ENCODE measurements at regions not wholly inside any gene's neighbourhood (a gene's known extent, or its start where the extent isn't known, plus 50 kb on each side); places are given as distances from the start of the nearest gene placed in this dataset.

DNA sequence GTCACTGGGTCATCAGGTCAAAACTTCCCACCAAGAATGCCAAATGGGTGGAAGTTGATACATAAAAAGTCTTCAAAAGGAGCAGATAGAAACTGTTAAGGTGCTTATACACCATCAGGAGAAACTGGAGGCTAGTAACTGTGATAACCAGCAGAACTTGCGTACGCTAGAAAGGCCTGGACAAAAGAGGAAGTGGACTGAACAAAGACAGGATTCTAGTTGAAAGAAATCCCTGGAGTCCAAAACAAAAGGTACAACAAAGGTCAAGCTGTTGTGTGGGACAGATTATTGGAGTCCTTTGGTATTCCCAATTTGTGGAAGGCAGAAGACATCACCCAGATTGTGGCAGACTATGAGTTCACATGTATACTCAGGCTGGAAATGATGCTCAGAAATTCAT lies 215.8 kb upstream of the PBX1 start:
- DNase-seq = no peak

- DNase-seq = no peak
Observed at GRCh38 chr1:164347980-164348379, 211.0 kb upstream of the PBX1 start.

- no peak for DNase-seq
Observed at GRCh38 chr1:164356511-164356910, 202.5 kb upstream of the PBX1 start.

GRCh38 chr1:164360265-164360664 lies 198.7 kb upstream of the PBX1 start:
- no peak for DNase-seq

- DNase-seq = no peak
Observed at GRCh38 chr1:164361927-164362326, 197.1 kb upstream of the PBX1 start.

DNA sequence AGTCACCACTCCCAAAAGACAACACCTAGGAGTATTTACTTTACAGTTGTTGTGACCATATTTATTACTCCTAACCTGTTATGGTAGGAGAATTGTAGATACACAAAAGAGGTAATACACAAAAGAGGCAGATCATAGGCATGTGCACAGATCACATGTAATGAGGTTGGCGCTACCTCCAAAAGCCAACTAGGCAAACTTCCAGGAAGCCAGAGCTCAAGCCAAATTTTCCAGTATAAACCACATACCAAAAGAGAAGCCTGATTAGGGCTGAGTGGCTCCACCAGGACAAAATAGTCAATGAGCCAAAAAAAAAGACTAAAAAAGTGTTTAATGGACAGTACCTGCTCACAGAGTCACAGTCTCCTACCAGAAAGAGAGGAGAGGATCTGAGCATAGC lies 195.0 kb upstream of the PBX1 start:
- no peak for DNase-seq

GRCh38 chr1:164366014-164366413 lies 193.0 kb upstream of the PBX1 start:
- no peak for DNase-seq

GRCh38 chr1:164369698-164370365 lies 189.2 kb upstream of the PBX1 start:
- no peak for DNase-seq

DNA sequence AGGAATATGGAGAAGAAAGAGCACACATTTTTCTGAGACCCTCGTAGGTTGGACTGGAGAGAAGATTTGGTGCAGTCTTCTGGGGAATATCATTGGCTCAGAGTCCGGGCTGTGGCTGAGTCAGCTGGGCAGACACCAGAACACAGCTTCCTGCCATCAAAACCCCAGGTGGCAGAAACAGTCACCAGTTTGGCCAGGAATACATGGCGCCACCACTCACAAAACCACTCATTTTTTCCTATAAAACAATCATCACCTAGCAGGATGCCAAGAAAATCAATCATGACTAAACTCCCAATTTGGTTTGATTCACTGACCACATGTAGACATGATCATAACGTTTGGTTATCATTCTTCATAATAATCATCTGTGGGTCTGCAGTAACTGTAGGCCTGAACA lies 178.1 kb upstream of the PBX1 start:
- peak; percentile 63 for DNase-seq

DNA sequence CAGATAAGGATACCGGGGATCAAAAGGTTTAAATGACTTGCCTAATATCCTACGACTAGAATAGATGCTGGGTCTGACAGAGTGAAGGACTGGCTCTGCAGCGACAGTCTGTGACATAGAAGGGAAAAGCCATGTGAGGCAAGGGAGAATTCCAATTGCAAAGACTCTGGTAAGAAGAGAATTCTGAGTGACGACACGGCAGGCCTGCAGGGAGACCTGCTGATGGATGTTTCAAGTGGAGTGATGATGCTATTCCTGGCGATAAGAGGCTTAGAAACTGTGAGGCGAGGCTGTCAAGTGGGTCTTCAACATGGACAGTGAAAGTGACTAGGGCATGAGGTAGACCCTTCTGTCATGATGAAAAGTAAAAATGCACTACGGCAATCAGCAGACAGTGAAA lies 176.6 kb upstream of the PBX1 start:
- no peak for DNase-seq

- no peak for DNase-seq
Observed at GRCh38 chr1:164384262-164384661, 174.7 kb upstream of the PBX1 start.

DNA sequence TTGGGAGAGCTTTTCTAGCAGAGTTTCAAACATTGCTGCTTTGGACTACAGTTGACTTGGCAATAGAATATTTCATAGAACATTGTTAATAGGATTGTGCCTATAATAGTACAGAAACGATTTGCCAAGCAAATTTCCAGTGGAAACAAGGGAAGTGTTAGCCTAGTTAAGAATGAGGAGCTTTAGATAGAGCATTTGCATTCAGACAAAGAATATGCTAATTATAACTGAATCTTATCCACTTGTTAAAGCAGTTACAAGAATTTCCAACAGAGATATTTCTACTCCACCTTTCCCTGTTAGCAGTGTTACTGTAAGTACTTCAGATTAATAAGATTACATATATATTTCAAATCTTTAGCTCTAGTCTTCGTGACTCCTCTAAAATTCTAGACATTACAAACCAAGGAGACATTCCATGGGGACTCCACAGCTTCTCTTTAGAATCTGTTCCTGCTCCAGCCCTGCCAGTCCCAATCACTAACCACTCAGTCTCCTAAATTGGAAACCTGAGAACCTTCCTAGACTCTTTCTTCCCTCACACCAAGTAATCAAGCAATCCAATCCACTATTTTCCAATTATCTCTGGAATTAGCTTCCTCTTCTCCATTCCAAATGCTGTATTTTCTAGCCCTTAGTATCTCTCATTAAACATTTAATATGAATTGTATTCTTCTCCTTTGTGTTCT lies 141.8 kb upstream of the PBX1 start:
- DNase-seq = no peak

DNA sequence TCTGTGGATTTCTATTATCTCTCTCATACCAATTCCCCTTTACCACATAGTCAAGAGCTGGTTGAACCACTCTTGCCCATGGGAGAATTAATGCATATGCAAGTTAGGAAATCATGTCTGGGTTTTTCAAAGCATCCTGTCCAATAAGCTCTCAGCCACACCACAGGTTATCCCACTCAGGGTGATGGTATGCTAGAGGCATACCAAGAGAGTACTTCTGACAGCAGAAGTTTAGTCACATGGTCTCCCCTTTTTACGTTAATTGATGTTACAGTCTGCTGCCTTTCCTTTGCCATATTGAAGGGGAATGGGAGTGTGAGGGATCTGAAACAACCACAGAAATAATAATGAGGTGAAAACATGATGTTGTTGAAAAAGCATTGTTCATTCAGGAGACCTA lies 135.8 kb upstream of the PBX1 start:
- no peak for DNase-seq

- DNase-seq = no peak
Observed at GRCh38 chr1:164433141-164433817, 125.7 kb upstream of the PBX1 start.

GRCh38 chr1:164433818-164434170 lies 125.2 kb upstream of the PBX1 start:
- DNase-seq = no peak

- peak; percentile 9 for DNase-seq
Observed at GRCh38 chr1:164440232-164440631, 118.8 kb upstream of the PBX1 start.

DNA sequence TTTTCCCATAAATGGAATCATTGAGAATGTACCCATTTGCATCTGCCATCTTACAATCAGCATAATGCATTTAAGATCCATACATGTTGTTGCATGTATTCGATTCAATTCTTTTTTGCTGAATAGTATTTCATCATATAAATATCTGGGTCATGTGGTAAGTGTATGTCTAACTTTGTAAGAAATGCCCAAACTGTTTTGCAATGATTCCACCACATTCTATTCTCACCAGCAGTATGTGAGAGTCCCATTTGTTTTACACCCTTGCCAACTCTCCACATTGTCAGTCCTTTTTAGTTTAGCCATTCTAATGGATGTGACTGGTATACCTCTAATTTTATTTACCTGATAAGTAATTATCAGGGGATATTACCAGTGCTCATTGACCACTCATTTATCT lies 115.8 kb upstream of the PBX1 start:
- peak; percentile 5 for DNase-seq

GRCh38 chr1:164443836-164444235 lies 115.1 kb upstream of the PBX1 start:
- DNase-seq = no peak

- DNase-seq = no peak
Observed at GRCh38 chr1:164446020-164446419, 113.0 kb upstream of the PBX1 start.

DNA sequence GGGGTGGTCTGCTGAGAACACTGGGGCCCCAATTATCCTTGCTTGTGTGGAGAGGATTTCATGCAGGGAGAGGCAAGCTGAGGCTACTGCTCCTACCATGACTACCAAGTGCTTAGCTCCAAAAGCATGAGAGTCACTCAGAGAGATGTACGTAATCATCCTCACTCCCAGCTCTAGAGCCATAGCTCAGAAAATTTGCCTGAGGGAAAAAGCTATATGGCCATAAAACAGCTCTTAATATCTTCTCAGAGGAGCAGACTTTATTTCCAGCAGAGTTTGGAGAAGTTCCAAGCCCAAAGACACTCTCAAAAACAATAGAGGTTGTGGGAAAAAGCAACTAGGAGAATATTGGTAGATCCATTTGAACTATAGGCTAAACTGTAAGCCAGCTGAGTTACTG lies 106.4 kb upstream of the PBX1 start:
- DNase-seq = no peak

GRCh38 chr1:164456272-164456671 lies 102.7 kb upstream of the PBX1 start:
- no peak for DNase-seq

- peak; percentile 36 for DNase-seq
Observed at GRCh38 chr1:164459176-164459575, 99.8 kb upstream of the PBX1 start.

DNA sequence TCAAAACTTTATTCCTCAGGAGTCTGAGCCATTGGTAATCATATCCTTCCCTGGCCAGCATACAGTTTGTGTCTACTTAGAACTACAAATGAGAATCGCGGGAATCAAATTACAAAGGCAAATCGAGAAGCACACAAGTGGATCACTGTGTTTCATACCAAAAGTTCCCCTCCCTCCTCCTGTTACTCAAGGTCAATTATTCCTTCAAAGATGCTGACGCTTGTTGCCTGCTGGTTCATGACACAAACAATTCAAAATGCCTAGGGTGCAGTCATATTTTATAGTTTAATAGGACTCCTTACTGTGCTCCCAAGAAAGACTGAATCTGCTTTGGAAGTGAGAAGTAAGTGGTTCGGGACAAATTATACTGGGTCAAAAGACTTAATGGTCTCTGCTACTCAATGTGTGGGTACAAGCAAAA lies 93.0 kb upstream of the PBX1 start:
- DNase-seq = no peak

DNA sequence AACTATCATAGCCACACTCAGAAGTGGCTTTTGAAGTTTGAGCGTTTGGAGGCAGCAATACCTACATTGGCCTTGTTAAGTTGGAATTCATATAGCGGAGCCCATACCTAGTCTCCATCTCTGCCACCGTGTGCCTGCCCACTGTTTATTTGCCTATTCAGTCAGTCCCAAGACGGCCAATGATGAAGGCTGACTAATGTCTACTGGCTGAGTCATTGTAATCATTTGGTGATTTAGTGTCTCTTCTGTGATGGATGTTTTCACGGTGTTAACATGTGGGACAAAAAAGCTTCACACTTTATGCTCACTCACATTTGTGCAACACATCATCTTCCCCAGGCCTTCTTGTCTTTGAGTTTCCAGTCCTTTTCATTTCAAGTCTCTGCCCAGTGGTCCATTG lies 92.6 kb upstream of the PBX1 start:
- no peak for DNase-seq

DNA sequence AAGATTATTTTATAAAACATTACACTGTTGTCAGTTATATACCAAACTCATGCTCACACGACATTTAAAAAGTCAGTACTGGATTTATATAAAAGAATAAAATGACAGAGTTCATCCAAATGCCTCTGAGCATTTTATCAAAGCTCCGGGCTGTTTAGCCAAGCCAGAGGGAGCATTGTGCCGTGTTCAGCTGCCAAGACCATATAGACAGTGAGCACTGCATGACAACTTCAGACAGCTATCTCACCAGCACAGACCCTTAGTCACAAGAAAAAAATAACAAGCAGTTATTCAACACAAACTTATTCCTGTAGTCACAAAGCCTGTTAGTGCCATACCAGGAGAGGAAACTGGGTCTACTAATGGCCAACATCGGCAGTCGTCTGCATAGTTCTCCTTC lies 88.0 kb upstream of the PBX1 start:
- DNase-seq = no peak
